H9 (cell line): ENCODE measurements at regions not wholly inside any gene's neighbourhood (a gene's known extent, or its start where the extent isn't known, plus 50 kb on each side); places are given as distances from the start of the nearest gene placed in this dataset.

Experiments
- DNase-seq: peaks from one replicate; pipeline ENCODE4 v3.0.0-alpha.2; 2017
- H2AFZ ChIP-seq: one replicate; pipeline ENCODE4 v1.6.1; 2013; ENCODE audit warnings: mild to moderate bottlenecking, low read length, control low read depth, moderate library complexity
- H2AK5ac ChIP-seq: 2 replicates; pipeline ENCODE4 v1.6.1; 2013; ENCODE audit warnings: low read length, control low read depth, mixed read lengths; ENCODE audit not compliant: insufficient read length
- H2BK120ac ChIP-seq: one replicate; pipeline ENCODE4 v1.6.1; 2013; ENCODE audit warnings: low read depth, mild to moderate bottlenecking, low read length, control low read depth, inconsistent platforms; ENCODE audit not compliant: poor library complexity, severe bottlenecking
- H2BK12ac ChIP-seq: 2 replicates; pipeline ENCODE4 v1.6.1; 2013; ENCODE audit warnings: low read length, control low read depth, mixed read lengths, low read depth; ENCODE audit not compliant: insufficient read length
- H2BK15ac ChIP-seq: 2 replicates; pipeline ENCODE4 v1.6.1; 2013; ENCODE audit warnings: low read depth, low read length, control low read depth
- H2BK20ac ChIP-seq: one replicate; pipeline ENCODE4 v1.6.1; 2013; ENCODE audit warnings: low read depth, mild to moderate bottlenecking, low read length, control low read depth, inconsistent platforms; ENCODE audit not compliant: poor library complexity, severe bottlenecking
- H2BK5ac ChIP-seq: 2 replicates; pipeline ENCODE4 v1.6.1; 2013; ENCODE audit warnings: low read length, control low read depth, mixed read lengths; ENCODE audit not compliant: insufficient read length
- H3K14ac ChIP-seq: 2 replicates; pipeline ENCODE4 v1.6.1; 2013; ENCODE audit warnings: low read length, control low read depth; ENCODE audit not compliant: insufficient read depth
- H3K18ac ChIP-seq: 2 replicates; pipeline ENCODE4 v1.6.1; 2013; ENCODE audit warnings: low read depth, mild to moderate bottlenecking, mixed read lengths, low read length, control low read depth; ENCODE audit not compliant: insufficient read length
- H3K23ac ChIP-seq: 2 replicates; pipeline ENCODE4 v1.6.1; 2013; ENCODE audit warnings: low read length, control low read depth, mixed read lengths, low read depth; ENCODE audit not compliant: insufficient read length
- H3K23me2 ChIP-seq: 2 replicates; pipeline ENCODE4 v1.6.1; 2013; ENCODE audit warnings: low read depth, mild to moderate bottlenecking, mixed read lengths, low read length, control low read depth; ENCODE audit not compliant: insufficient read length, poor library complexity, severe bottlenecking
- H3K27ac ChIP-seq: 2 replicates; pipeline ENCODE4 v1.5.1; 2013; ENCODE audit warnings: low read length, control low read depth, mixed read lengths, low read depth; ENCODE audit not compliant: insufficient read length
- H3K27me3 ChIP-seq: 2 replicates; pipeline ENCODE4 v1.6.1; 2013; ENCODE audit warnings: low read length, control low read depth, inconsistent platforms; ENCODE audit not compliant: insufficient read depth
- H3K4ac ChIP-seq: 2 replicates; pipeline ENCODE4 v1.6.1; 2013; ENCODE audit warnings: low read depth, mild to moderate bottlenecking, control low read depth, inconsistent platforms, low read length, moderate library complexity
- H3K4me1 ChIP-seq: 2 replicates; pipeline ENCODE4 v1.6.1; 2013; ENCODE audit warnings: low read length, control low read depth, inconsistent platforms; ENCODE audit not compliant: insufficient read depth
- H3K4me2 ChIP-seq: 2 replicates; pipeline ENCODE4 v1.6.1; 2013; ENCODE audit warnings: low read length, control low read depth, mixed read lengths; ENCODE audit not compliant: insufficient read length, insufficient read depth
- H3K56ac ChIP-seq: 2 replicates; pipeline ENCODE4 v1.6.1; 2013; ENCODE audit warnings: low read depth, mild to moderate bottlenecking, mixed read lengths, low read length, control low read depth; ENCODE audit not compliant: insufficient read length
- H3K79me1 ChIP-seq: 2 replicates; pipeline ENCODE4 v1.6.1; 2013; ENCODE audit warnings: low read depth, mild to moderate bottlenecking, moderate library complexity, low read length, control low read depth, inconsistent platforms; ENCODE audit not compliant: insufficient read depth, poor library complexity, severe bottlenecking
- H3K79me2 ChIP-seq: 2 replicates; pipeline ENCODE4 v1.6.1; 2013; ENCODE audit warnings: low read length, control low read depth, inconsistent platforms; ENCODE audit not compliant: insufficient read depth
- H3K9ac ChIP-seq: 2 replicates; pipeline ENCODE4 v1.6.1; 2013; ENCODE audit warnings: low read length, control low read depth, mixed read lengths; ENCODE audit not compliant: insufficient read length; ENCODE audit errors: extremely low read depth
- H3K9me3 ChIP-seq: one replicate; pipeline ENCODE4 v1.6.1; 2013; ENCODE audit warnings: low read depth, low read length, inconsistent platforms; ENCODE audit not compliant: control insufficient read depth
- H3T11ph ChIP-seq: one replicate; pipeline ENCODE4 v1.6.1; 2013; ENCODE audit warnings: mild to moderate bottlenecking, low read length, control low read depth, inconsistent platforms
- H4K20me1 ChIP-seq: one replicate; pipeline ENCODE4 v1.6.1; 2013; ENCODE audit not compliant: control insufficient read depth, insufficient read length, insufficient read depth
- H4K5ac ChIP-seq: 2 replicates; pipeline ENCODE4 v1.6.1; 2013; ENCODE audit warnings: low read depth, mild to moderate bottlenecking, mixed read lengths, low read length, control low read depth; ENCODE audit not compliant: insufficient read length
- H4K8ac ChIP-seq: replicated peaks from 2 replicates; pipeline ENCODE4 v1.6.1; 2013; ENCODE audit warnings: low read length, control low read depth, mixed read lengths, low read depth; ENCODE audit not compliant: insufficient read length
- H4K91ac ChIP-seq: 2 replicates; pipeline ENCODE4 v1.6.1; 2013; ENCODE audit warnings: low read depth, mild to moderate bottlenecking, moderate library complexity, mixed read lengths, low read length, control low read depth; ENCODE audit not compliant: insufficient read length
- H3K27ac Mint-ChIP-seq, 3 experiments: 2 replicates in 2 of 3; 3 replicates in 1 of 3; pipeline ENCODE4 v1.8.0; 2020 to 2021; ENCODE audit warnings: mixed read lengths in 3 of 3, mild to moderate bottlenecking in 1 of 3, moderate library complexity in 1 of 3
- H3K27me3 Mint-ChIP-seq: 2 replicates; pipeline ENCODE4 v1.8.0; 2021; ENCODE audit warnings: low read depth, mild to moderate bottlenecking, moderate library complexity, mixed read lengths
- H3K36me3 Mint-ChIP-seq, 3 experiments: 2 replicates in 2 of 3; 3 replicates in 1 of 3; pipeline ENCODE4 v1.8.0; 2020 to 2021; ENCODE audit warnings: low read depth in 3 of 3, mixed read lengths in 3 of 3; ENCODE audit not compliant: insufficient read depth in 1 of 3
- H3K4me1 Mint-ChIP-seq, 2 experiments: 2 replicates each; pipeline ENCODE4 v1.8.0; 2020; ENCODE audit warnings: mixed read lengths in 2 of 2
- H3K4me3 Mint-ChIP-seq, 2 experiments: 2 replicates in 1 of 2; 3 replicates in 1 of 2; pipeline ENCODE4 v1.8.0; 2020 to 2021; ENCODE audit warnings: mild to moderate bottlenecking in 2 of 2, mixed read lengths in 2 of 2, moderate library complexity in 1 of 2
- H3K9me3 Mint-ChIP-seq, 2 experiments: 2 replicates in 1 of 2; 3 replicates in 1 of 2; pipeline ENCODE4 v1.8.0; 2020; ENCODE audit warnings: mild to moderate bottlenecking in 2 of 2, mixed read lengths in 2 of 2, moderate library complexity in 1 of 2
- CTCF ChIP-seq: fragments of 200-600 bp; sonication (generic); conservative IDR thresholded peaks from 3 replicates; pipeline ENCODE4 v1.8.0; 2021; ENCODE audit warnings: antibody characterized with exemption, mild to moderate bottlenecking
- WGBS: extraction: QIAGEN DNeasy Blood & Tissue Kit; methylation state at CpG from one replicate; pipeline ENCODE4 v1.1.7; 2013; ENCODE audit warnings: missing lambda C conversion rate, low lambda C conversion rate, mixed read lengths; ENCODE audit not compliant: insufficient read length; ENCODE audit errors: extremely low coverage; 5-methylcytosine and 5-hydroxymethylcytosine counted together

- no peaks in the 10 kb centered on the region for H3K9me3 ChIP-seq
- H2BK20ac ChIP-seq = no peak overlapping the region
- H3K18ac ChIP-seq = no peak overlapping the region
- H4K8ac ChIP-seq = no peak overlapping the region
- Mint-ChIP-seq H3K27me3 (no peaks in the 10 kb centered on the region), H3K27ac (no peak overlapping the region), H3K4me3 (no peak overlapping the region), H3K4me1 (no peaks in the 10 kb centered on the region), H3K36me3 (peaks cover 0 to 7% (median 0%) of the 10 kb centered on the region in 3 experiments; a peak in 2 of 7 replicates), H3K9me3 (peaks cover 4 to 8% of the 10 kb centered on the region in 2 experiments; a peak in 2 of 5 replicates)
- H4K20me1 ChIP-seq = no peaks in the 10 kb centered on the region
- no peak overlapping the region for H2BK12ac ChIP-seq
- no peak overlapping the region for H2AFZ ChIP-seq
- H2BK120ac ChIP-seq = no peak overlapping the region
- H3K4me2 ChIP-seq = no peak overlapping the region
- no peaks in the 10 kb centered on the region for H3K23me2 ChIP-seq
- H3T11ph ChIP-seq = no peak overlapping the region
- no peak overlapping the region for H3K27ac ChIP-seq
- no peak overlapping the region for H2BK15ac ChIP-seq
- no peak overlapping the region for H3K4ac ChIP-seq
- no peak overlapping the region for H4K91ac ChIP-seq
- no peaks in the 10 kb centered on the region for H3K79me1 ChIP-seq
- H3K9ac ChIP-seq = no peak overlapping the region
- H3K56ac ChIP-seq = no peak overlapping the region
- no peak for TF ChIP-seq CTCF
- H3K4me1 ChIP-seq = no peaks in the 10 kb centered on the region
- WGBS = no CpG with 5 or more reads among the region's 2 CpGs
- no peak overlapping the region for H2AK5ac ChIP-seq
- H3K14ac ChIP-seq = no peak overlapping the region
- no peaks in the 10 kb centered on the region for H3K79me2 ChIP-seq
- H3K23ac ChIP-seq = no peak overlapping the region
- no peaks in the 10 kb centered on the region for H3K27me3 ChIP-seq
- H2BK5ac ChIP-seq = no peak overlapping the region
- H4K5ac ChIP-seq = no peak overlapping the region
- no peak for DNase-seq
These were observed 749.7 kb upstream of the ARPP21 start for GRCh38 chr3:34889641-34890040.
